Gastrocnemius medialis (tissue), 4 donors: ENCODE measurements at regions not wholly inside any gene's neighbourhood (a gene's known extent, or its start where the extent isn't known, plus 50 kb on each side); places are given as distances from the start of the nearest gene placed in this dataset.

Source experiments
- ATAC-seq, 2 donors: fragments of 150-250 bp; one replicate each; pipeline ENCODE4 v1.9.1; 2016
- DNase-seq, 2 donors: peaks; one replicate each; pipeline ENCODE4 v3.0.0-alpha.2; 2019
- H3K27ac ChIP-seq, 4 donors: fragments of 200-600 bp; sonication (generic); 1 replicate in 1 of 4; 2 replicates in 3 of 4; pipeline ENCODE4 v1.5.1; 2016 to 2018; ENCODE audit warnings: mild to moderate bottlenecking in 2 of 4, moderate library complexity in 1 of 4
- H3K27me3 ChIP-seq, 3 donors: fragments of 200-600 bp; sonication (generic) in 2 of 3; 1 replicate in 1 of 3; 2 replicates in 2 of 3; pipeline versions ENCODE4 v1.5.1 to v1.6.0; 2016 to 2019; ENCODE audit warnings: mild to moderate bottlenecking in 1 of 3, moderate library complexity in 1 of 3
- H3K36me3 ChIP-seq, 2 donors: fragments of 200-600 bp; sonication (generic) in 1 of 2; one replicate each; pipeline ENCODE4 v1.5.1; 2017 to 2018
- H3K4me1 ChIP-seq, 2 donors: fragments of 200-600 bp; sonication (generic) in 1 of 2; one replicate each; pipeline ENCODE4 v1.5.1; 2016 to 2017; ENCODE audit warnings: mild to moderate bottlenecking in 2 of 2
- H3K4me3 ChIP-seq, 4 donors: fragments of 200-600 bp; sonication (generic) in 3 of 4; 1 replicate in 1 of 4; 2 replicates in 3 of 4; pipeline ENCODE4 v1.5.1; 2016 to 2019; ENCODE audit warnings: mild to moderate bottlenecking in 2 of 4
- H3K9me3 ChIP-seq, 3 donors: fragments of 200-600 bp; sonication (generic) in 2 of 3; 1 replicate in 1 of 3; 2 replicates in 2 of 3; pipeline ENCODE4 v1.5.1; 2016 to 2019
- CTCF ChIP-seq, 5 experiments: fragments of 450-650 bp in 3 of 5; fragments of 200-600 bp in 2 of 5; sonication (generic) in 2 of 5; IDR thresholded peaks in 4 of 5; conservative IDR thresholded peaks in 1 of 5; 1 replicate in 4 of 5; 2 replicates in 1 of 5; pipeline ENCODE4 v1.5.1; 2016 to 2019; ENCODE audit warnings: antibody characterized with exemption in 5 of 5, mild to moderate bottlenecking in 3 of 5, moderate library complexity in 3 of 5
- POLR2A ChIP-seq, 2 donors: fragments of 450-650 bp; IDR thresholded peaks; one replicate each; pipeline ENCODE4 v1.6.1; 2017; ENCODE audit warnings: antibody characterized with exemption in 2 of 2, mild to moderate bottlenecking in 2 of 2, moderate library complexity in 2 of 2
- in situ Hi-C, 4 donors: fragments of 200-750 bp; cut with MboI; loops; one replicate each; pipeline versions ENCODE4 v1.15.0 to v1.8.0; 2017; ENCODE audit warnings: low sequenced_read_pairs in 4 of 4
- intact Hi-C: fragments of 100-400 bp; cut with DNase I; formaldehyde crosslinking; loops from one replicate; pipeline ENCODE4 v1.15.1; 2023; ENCODE audit warnings: low total_unique reads

GRCh38 chr14:46245276-46245675 is 406.3 kb downstream of the RPL10L start:
- H3K27ac ChIP-seq, result no peak overlapping the region
- in situ Hi-C loops, result no loop called here

GRCh38 chr14:46233786-46234185 is 417.8 kb downstream of the RPL10L start:
- DNase-seq (no peak), ATAC-seq (no peak)
- TF ChIP-seq POLR2A (IDR thresholded peaks at IDR 0.05) (no peak), CTCF (IDR thresholded peaks at IDR 0.05 in 4 of 5, conservative IDR thresholded peaks at IDR 0.05 in 1 of 5) (no peak)
- H3K4me1 ChIP-seq, result no peaks in the 10 kb centered on the region
- no peak overlapping the region for H3K4me3 ChIP-seq
- no peaks in the 10 kb centered on the region for H3K27me3 ChIP-seq
- intact Hi-C loops, result no loop called here
- in situ Hi-C loops, result no loop called here
- H3K36me3 ChIP-seq, result no peaks in the 10 kb centered on the region
- H3K9me3 ChIP-seq, result no peaks in the 10 kb centered on the region
- no peak overlapping the region for H3K27ac ChIP-seq

More at GRCh38 chr14:46245276-46245675, 406.3 kb downstream of the RPL10L start:
- Histone ChIP-seq H3K36me3 (no peaks in the 10 kb centered on the region), H3K4me1 (no peaks in the 10 kb centered on the region), H3K27me3 (no peaks in the 10 kb centered on the region), H3K4me3 (no peak overlapping the region), H3K9me3 (no peaks in the 10 kb centered on the region)
- TF ChIP-seq POLR2A (IDR thresholded peaks at IDR 0.05) (no peak), CTCF (IDR thresholded peaks at IDR 0.05 in 4 of 5, conservative IDR thresholded peaks at IDR 0.05 in 1 of 5) (no peak)
- ATAC-seq, result no peak
- intact Hi-C loops, result no loop called here
- DNase-seq, result no peak

GRCh38 chr14:46230540-46230939 is 421.0 kb downstream of the RPL10L start:
- DNase-seq (no peak), ATAC-seq (no peak)
- H3K9me3 ChIP-seq, result no peaks in the 10 kb centered on the region
- no peak overlapping the region for H3K4me3 ChIP-seq
- in situ Hi-C loops, result no loop called here
- no peak overlapping the region for H3K27ac ChIP-seq
- H3K36me3 ChIP-seq, result no peaks in the 10 kb centered on the region
- TF ChIP-seq POLR2A (IDR thresholded peaks at IDR 0.05), result no peak
- TF ChIP-seq CTCF (IDR thresholded peaks at IDR 0.05 in 4 of 5, conservative IDR thresholded peaks at IDR 0.05 in 1 of 5), result no peak
- H3K4me1 ChIP-seq, result no peaks in the 10 kb centered on the region
- intact Hi-C loops, result no loop called here
- no peaks in the 10 kb centered on the region for H3K27me3 ChIP-seq

- Histone ChIP-seq H3K9me3 (no peaks in the 10 kb centered on the region), H3K36me3 (no peaks in the 10 kb centered on the region), H3K27me3 (no peaks in the 10 kb centered on the region), H3K27ac (no peak overlapping the region), H3K4me1 (no peaks in the 10 kb centered on the region), H3K4me3 (no peak overlapping the region)
- TF ChIP-seq POLR2A (IDR thresholded peaks at IDR 0.05) (no peak), CTCF (IDR thresholded peaks at IDR 0.05 in 4 of 5, conservative IDR thresholded peaks at IDR 0.05 in 1 of 5) (no peak)
- DNase-seq (no peak), ATAC-seq (no peak)
- intact Hi-C loops, result no loop called here
- in situ Hi-C loops, result no loop called here
Observed at GRCh38 chr14:46215801-46216200, 435.8 kb downstream of the RPL10L start.

GRCh38 chr14:46198676-46199075 is 452.9 kb downstream of the RPL10L start:
- H3K27me3 ChIP-seq, result no peaks in the 10 kb centered on the region
- no peak for DNase-seq
- TF ChIP-seq CTCF (IDR thresholded peaks at IDR 0.05 in 4 of 5, conservative IDR thresholded peaks at IDR 0.05 in 1 of 5) (no peak), POLR2A (IDR thresholded peaks at IDR 0.05) (no peak)
- in situ Hi-C loops (no loop called here), intact Hi-C loops (no loop called here)
- no peak for ATAC-seq
- H3K27ac ChIP-seq, result no peak overlapping the region
- no peak overlapping the region for H3K4me3 ChIP-seq
- no peaks in the 10 kb centered on the region for H3K9me3 ChIP-seq
- no peaks in the 10 kb centered on the region for H3K4me1 ChIP-seq
- H3K36me3 ChIP-seq, result no peaks in the 10 kb centered on the region
